ENCODE measurements at regions not wholly inside any gene's neighbourhood (a gene's known extent, or its start where the extent isn't known, plus 50 kb on each side); places are given as distances from the start of the nearest gene placed in this dataset.
"Not testable (repeated sequence)": the region's sequence is repeated elsewhere in the genome, so short reads cannot be mapped to it uniquely, and the experiment has no call there.

GRCh38 chr9:31443630-31444457, 940.6 kb upstream of the ACO1 start:
- TF ChIP-seq, protein P1, sequence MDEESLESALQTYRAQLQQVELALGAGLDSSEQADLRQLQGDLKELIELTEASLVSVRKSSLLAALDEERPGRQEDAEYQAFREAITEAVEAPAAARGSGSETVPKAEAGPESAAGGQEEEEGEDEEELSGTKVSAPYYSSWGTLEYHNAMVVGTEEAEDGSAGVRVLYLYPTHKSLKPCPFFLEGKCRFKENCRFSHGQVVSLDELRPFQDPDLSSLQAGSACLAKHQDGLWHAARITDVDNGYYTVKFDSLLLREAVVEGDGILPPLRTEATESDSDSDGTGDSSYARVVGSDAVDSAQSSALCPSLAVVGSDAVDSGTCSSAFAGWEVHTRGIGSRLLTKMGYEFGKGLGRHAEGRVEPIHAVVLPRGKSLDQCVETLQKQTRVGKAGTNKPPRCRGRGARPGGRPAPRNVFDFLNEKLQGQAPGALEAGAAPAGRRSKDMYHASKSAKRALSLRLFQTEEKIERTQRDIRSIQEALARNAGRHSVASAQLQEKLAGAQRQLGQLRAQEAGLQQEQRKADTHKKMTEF (CRISPR knock-in tag; IDR thresholded peaks at IDR 0.05) = not testable (repeated sequence)
- TF ChIP-seq ARHGAP35 (CRISPR knock-in tag; IDR thresholded peaks at IDR 0.05; ENCODE audit: borderline replicate concordance); MYC (CRISPR knock-in tag; IDR thresholded peaks at IDR 0.05; ENCODE audit: borderline replicate concordance); NR2C2 (CRISPR knock-in tag; IDR thresholded peaks at IDR 0.05; ENCODE audit: borderline replicate concordance); KDM4B (CRISPR knock-in tag; IDR thresholded peaks at IDR 0.05): not testable (repeated sequence)
